ENCODE measurements at regions not wholly inside any gene's neighbourhood (a gene's known extent, or its start where the extent isn't known, plus 50 kb on each side); places are given as distances from the start of the nearest gene placed in this dataset.

GRCh38 chr15:96029172-96029571, 301.3 kb upstream of the NR2F2 start:
- TF ChIP-seq, protein P1, sequence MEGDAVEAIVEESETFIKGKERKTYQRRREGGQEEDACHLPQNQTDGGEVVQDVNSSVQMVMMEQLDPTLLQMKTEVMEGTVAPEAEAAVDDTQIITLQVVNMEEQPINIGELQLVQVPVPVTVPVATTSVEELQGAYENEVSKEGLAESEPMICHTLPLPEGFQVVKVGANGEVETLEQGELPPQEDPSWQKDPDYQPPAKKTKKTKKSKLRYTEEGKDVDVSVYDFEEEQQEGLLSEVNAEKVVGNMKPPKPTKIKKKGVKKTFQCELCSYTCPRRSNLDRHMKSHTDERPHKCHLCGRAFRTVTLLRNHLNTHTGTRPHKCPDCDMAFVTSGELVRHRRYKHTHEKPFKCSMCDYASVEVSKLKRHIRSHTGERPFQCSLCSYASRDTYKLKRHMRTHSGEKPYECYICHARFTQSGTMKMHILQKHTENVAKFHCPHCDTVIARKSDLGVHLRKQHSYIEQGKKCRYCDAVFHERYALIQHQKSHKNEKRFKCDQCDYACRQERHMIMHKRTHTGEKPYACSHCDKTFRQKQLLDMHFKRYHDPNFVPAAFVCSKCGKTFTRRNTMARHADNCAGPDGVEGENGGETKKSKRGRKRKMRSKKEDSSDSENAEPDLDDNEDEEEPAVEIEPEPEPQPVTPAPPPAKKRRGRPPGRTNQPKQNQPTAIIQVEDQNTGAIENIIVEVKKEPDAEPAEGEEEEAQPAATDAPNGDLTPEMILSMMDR (IDR thresholded peaks at IDR 0.05; ENCODE audit: borderline replicate concordance, extremely low read depth, low read length, poor library complexity, severe bottlenecking), result no peak
- no peak for TF ChIP-seq EZH2 (IDR thresholded peaks at IDR 0.05; ENCODE audit: borderline replicate concordance, low read depth, low read length, severe bottlenecking)
